DMS114 treated with DMSO at 0.1 percent for 48 hours (cell line): ENCODE measurements at regions not wholly inside any gene's neighbourhood (a gene's known extent, or its start where the extent isn't known, plus 50 kb on each side); places are given as distances from the start of the nearest gene placed in this dataset.
"Not testable (repeated sequence)": the region's sequence is repeated elsewhere in the genome, so short reads cannot be mapped to it uniquely, and the experiment has no call there.

Source experiments
- DNase-seq: peaks from one replicate; lab custom pipeline; 2025; ENCODE audit not compliant: unreplicated experiment; lab: John Stamatoyannopoulos, UW

DNA sequence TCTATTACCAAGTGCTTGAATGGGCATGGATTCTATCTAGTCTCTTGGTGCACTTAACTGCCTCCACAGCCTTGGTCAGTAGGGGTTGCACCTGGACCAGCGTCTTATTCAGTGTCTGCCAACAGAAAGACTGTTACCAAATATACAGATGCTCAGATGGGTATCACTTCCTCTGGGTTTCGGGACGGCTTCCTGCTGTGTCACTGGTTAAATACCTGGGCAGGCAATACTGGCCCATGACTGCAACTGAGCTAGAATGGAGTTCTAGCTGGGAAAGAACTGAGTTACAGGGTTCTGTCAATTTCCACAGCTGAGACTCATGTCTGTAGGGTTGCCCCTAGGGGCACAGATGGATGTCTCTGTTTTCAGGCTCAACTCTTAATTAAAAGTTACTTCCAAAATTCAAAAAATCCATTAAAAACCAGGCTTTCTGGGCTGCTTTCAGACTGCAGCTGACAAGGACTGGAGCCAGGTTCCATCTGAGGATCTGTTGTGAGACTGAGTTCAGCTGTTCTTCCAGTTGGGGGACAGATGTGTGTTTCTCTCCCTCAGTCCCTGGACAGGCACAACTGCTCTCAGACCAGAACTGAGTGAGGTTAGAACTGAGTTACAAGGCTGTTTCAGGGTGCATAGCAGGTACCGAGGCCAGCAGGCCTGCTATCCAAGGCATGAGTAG lies 789.6 kb upstream of the SLC8A1 start:
- no peak for DNase-seq

GRCh38 chr2:41242001-41242331 lies 790.1 kb upstream of the SLC8A1 start:
- DNase-seq = no peak

DNA sequence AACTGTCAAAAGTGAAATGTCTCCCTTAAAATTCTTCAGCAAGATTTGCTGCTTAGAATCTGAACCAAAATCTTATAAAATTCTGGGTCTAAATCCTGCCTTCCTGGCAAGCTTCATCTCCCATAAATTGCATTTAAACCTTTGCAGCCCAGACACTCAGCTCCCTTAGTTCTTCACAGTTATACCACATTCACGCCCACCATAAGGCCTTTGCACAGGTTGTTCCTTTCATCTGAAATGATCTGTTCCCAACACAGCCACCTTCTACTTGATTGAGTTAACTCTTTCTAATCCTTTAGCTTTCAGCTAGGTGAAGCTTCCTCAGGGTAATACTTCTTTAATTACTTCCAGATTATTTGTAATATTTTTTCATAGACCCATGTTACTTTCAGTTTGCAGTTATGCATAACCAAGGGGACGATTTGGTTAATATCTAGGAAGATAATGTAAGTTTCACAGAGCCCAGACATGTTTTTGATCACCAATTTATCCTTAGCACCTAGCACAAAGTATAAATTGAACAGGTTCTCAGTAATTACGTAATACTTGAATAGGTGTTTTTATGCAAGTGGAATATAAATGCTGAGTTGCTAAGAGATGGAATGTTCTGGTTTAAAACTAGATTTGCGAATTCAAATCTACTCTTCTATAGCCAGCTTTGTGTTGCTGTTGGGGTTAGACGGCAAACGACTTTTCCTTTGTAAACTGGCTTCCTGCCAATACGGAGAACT lies 779.7 kb upstream of the PKDCC start:
- DNase-seq = no peak

- no peak for DNase-seq
Observed at GRCh38 chr2:41283079-41283775, 764.6 kb upstream of the PKDCC start.

GRCh38 chr2:41293491-41293890 lies 754.3 kb upstream of the PKDCC start:
- DNase-seq = no peak

DNA sequence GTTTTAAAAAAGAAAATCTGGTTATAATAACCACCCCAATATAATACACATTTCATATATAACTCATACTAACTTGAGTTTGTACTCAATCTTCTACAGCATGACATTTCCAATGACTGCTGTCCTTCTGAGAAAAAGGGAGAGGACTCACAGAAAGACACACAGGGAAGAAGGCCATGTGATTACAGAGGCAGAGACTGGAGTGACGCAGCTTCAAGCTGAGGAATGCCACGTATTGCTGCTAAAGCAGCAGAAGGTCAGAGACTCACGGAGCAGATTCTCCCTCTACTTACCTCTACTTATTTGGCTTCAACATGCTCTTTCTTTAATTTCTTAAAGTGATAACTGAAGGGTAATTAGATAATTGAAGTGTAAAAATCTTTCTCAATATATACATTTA lies 753.5 kb upstream of the PKDCC start:
- no peak for DNase-seq

DNA sequence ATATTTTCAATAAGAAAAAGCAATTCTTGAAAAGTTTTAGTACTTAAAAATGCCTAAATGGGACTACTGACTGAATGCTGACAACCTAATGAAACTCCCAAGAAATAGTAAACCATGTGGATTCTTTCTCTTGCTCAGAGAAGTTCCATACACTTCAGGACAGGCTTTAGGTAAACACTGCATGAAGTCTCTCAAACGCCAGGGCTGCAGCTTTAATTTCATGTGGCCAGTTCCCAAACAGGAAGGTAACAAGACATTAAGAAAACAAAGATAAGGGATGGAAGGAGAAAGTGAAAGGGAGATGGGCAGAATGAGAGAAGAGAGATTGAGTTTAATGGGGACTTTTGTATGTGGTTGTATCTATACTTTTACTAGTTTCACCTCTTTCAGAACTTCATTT lies 734.7 kb upstream of the PKDCC start:
- DNase-seq = no peak

DNA sequence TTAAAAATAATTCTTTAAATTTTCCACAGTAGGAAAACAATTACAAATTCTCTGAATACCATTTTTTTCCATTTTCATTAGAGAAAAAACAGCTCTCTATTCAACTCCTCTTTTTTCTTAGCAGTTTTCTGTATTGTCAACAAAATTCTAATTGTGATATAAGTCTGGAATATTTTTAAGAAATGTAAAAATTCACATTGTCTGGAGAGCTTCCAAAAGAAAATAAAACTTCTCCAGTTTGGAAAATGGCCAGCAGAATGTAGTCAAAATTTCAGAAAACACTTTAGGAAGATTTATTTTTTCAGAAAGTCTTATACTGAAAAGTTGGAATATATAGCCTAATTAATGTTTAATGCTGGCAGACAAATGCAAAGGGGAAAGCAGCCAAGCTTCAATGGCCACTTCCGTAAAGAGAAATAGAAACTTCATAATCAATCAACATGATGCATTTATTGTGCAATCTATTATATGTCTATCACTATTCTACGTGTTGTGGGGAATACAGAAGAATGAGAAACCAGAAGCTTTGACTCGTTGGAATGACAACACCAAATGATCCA lies 733.2 kb upstream of the PKDCC start:
- no peak for DNase-seq

DNA sequence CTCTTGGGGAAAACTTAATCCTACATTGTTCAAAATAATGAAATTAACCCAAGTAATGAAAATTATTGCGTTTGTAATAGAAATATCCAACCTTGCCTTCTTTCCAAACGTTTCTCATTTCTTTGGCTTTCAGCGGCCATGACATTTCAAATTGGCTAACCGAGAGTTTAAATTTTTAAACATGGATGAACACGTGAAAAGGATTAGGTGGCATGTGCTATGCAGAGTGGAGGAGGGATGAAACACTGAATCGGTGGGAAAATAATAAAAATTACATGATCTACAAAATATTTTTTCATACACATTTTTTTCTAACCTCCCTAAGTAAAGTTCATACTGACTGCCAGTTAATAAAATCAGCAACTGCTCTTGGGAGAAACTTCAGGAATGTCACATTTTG lies 728.4 kb upstream of the PKDCC start:
- DNase-seq = no peak

GRCh38 chr2:41320491-41320890 lies 727.3 kb upstream of the PKDCC start:
- DNase-seq = no peak

GRCh38 chr2:41321351-41321750 lies 726.5 kb upstream of the PKDCC start:
- DNase-seq = no peak

- DNase-seq = no peak
Observed at GRCh38 chr2:41326851-41327250, 721.0 kb upstream of the PKDCC start.

- DNase-seq = no peak
Observed at GRCh38 chr2:41329040-41329439, 718.8 kb upstream of the PKDCC start.

DNA sequence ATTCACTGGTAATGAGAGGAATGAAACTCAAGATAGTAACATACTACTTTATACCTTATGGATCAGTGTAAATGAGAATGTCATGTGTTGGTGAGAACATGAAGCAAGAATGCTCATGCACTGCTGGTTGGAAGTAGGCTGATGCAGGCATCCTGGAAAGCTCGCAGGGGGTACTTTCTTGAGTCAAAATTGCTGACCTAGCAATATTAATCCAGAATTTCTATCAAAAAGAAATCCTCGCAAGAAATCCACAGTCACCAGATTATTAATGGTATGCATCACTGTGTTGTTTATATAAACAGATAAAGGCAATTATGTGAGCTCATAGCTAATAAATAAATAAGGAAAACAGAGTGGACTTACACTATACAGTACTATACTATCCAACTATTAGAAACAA lies 713.7 kb upstream of the PKDCC start:
- no peak for DNase-seq

GRCh38 chr2:41335573-41335972 lies 712.2 kb upstream of the PKDCC start:
- DNase-seq = not testable (repeated sequence)

DNA sequence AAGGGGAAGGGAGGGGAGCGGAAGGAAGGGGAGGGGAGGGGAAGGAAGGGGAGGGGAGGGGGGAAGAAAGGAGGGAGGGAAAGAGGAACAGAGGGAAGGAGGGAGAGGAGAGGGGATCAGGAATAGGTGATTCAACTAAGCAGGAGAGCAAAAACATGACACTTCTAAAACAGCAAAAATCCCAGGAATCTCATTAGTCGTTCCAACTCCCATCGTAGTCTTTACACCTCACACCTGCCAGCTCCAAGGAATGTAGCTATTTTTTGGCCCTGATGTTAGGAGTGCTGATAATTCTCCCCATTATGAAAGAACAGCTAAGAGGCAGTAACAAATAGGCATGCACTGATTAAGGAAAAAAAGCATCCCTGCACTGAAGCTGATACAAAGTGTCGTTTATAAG lies 709.9 kb upstream of the PKDCC start:
- DNase-seq = no peak

- DNase-seq = no peak
Observed at GRCh38 chr2:41344529-41344928, 703.3 kb upstream of the PKDCC start.

DNA sequence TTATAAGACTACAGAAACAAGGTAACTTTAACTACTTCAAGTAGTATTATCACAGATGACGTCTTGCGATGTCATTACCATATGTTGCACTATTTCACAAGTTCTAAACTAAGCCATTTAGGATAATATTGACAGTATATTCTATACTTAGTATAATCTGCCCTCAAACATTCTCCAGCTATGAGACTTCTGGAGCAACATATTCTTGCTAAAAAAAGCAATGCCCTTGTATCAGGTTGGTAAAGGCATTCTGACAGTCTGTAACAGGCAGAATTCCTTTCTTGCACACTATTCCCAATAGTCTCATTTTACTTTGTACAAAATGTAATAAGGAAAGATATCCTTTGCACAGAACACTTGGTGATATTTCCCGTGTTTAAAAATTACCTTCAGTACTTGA lies 694.8 kb upstream of the PKDCC start:
- no peak for DNase-seq

DNA sequence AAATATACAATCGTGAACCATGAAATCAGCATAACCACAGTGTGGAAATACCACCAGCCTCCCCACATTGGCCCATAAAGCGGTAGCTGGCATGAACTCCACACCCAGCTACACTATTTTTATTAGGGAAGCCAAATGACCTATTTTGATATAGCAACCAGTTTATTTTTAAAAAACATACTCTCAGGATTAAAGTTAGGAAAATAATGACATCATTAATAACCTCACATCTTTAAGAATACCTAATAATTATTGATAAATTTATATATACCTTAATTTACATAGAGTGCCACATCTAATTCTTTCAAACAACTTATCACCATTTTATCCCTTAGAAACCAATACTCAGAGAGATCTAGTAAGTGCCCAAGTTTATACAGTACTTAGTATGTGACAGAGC lies 692.0 kb upstream of the PKDCC start:
- DNase-seq = no peak

- no peak for DNase-seq
Observed at GRCh38 chr2:41364842-41365241, 683.0 kb upstream of the PKDCC start.

- no peak for DNase-seq
Observed at GRCh38 chr2:41375901-41376300, 671.9 kb upstream of the PKDCC start.

DNA sequence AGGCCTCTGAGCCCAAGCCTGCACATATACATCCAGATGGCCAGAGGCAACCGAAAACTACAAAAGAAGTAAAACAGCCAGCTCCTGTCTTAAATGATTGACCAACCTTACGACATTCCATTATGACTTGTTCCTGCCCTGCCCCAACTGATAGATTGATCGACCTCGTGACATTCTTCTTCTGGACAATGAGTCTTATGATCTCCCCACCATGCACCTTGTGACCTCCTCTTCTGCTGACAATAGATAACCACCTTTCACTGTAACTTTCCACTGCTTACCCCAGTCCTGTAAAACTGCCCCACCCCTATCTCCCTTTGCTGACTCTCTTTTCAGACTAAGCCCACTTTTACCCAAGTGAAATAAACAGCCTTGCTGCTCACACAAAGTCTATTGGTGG lies 670.0 kb upstream of the PKDCC start:
- no peak for DNase-seq
